Lower leg skin (tissue), 4 donors: ENCODE measurements at regions not wholly inside any gene's neighbourhood (a gene's known extent, or its start where the extent isn't known, plus 50 kb on each side); places are given as distances from the start of the nearest gene placed in this dataset.

Experiments
- DNase-seq, 2 donors: peaks; one replicate each; pipeline ENCODE4 v3.0.0-alpha.2; 2019; ENCODE audit warnings: low spot score in 2 of 2
- H3K4me3 ChIP-seq: fragments of 200-600 bp; sonication (generic); 2 replicates; pipeline ENCODE4 v1.5.1; 2017; ENCODE audit warnings: mild to moderate bottlenecking, low read depth; ENCODE audit not compliant: poor library complexity, severe bottlenecking
- CTCF ChIP-seq, 3 donors: fragments of 450-650 bp; IDR thresholded peaks; one replicate each; pipeline ENCODE4 v1.5.1; 2016; ENCODE audit warnings: antibody characterized with exemption in 3 of 3, mild to moderate bottlenecking in 3 of 3, moderate library complexity in 2 of 3
- POLR2A ChIP-seq, 2 donors: fragments of 450-650 bp; IDR thresholded peaks; one replicate each; pipeline ENCODE4 v1.6.1; 2016 to 2017; ENCODE audit warnings: antibody characterized with exemption in 2 of 2, mild to moderate bottlenecking in 1 of 2, moderate library complexity in 1 of 2
- WGBS, 2 donors: methylation state at CpG; one replicate each; pipeline ENCODE4 v1.1.5; 2018; 5-methylcytosine and 5-hydroxymethylcytosine counted together
- intact Hi-C: fragments of 100-400 bp; cut with DNase I; formaldehyde crosslinking; loops from one replicate; pipeline ENCODE4 v1.15.0; 2023; ENCODE audit warnings: low total_unique reads

GRCh38 chr9:100774962-100775361 is 197.1 kb downstream of the CAVIN4 start:
- 24 to 60% methylated on average over 1 of the region's 1 CpG for WGBS, 2 donors

DNA sequence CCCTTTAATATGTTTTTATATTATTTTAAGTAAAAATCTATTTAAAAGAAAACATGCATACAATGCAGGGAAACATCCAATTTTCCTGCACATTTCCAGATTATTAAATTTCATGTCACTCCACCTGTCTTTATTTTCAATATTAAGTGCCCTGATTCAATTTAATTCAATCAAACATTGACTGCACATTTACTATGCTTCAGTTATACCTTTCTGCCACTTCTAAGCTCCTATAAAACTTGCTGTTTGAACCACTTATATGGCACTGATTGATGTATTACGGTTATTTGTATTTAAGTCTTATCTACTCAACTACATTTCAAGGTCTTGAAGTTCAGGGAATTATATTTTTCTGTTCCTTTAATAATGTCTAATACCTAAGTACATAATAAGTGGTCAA is 198.0 kb downstream of the CAVIN4 start:
- intact Hi-C loops: no loop called here
- 89 to 97% methylated on average over 1 of the region's 1 CpG for WGBS, 2 donors
- no peak for DNase-seq
- no peak for TF ChIP-seq CTCF (IDR thresholded peaks at IDR 0.05)
- TF ChIP-seq POLR2A (IDR thresholded peaks at IDR 0.05): no peak
- no peak overlapping the region for H3K4me3 ChIP-seq

More at GRCh38 chr9:100774962-100775361, 197.1 kb downstream of the CAVIN4 start:
- no peak overlapping the region for H3K4me3 ChIP-seq
- no peak for DNase-seq
- intact Hi-C loops: no loop called here
- no peak for TF ChIP-seq POLR2A (IDR thresholded peaks at IDR 0.05)
- TF ChIP-seq CTCF (IDR thresholded peaks at IDR 0.05): no peak

GRCh38 chr9:100784755-100785154 is 206.9 kb downstream of the CAVIN4 start:
- WGBS, 2 donors: 67 to 70% methylated on average over 1 of the region's 1 CpG
- intact Hi-C loops: no loop called here
- H3K4me3 ChIP-seq: no peak overlapping the region
- DNase-seq: no peak
- no peak for TF ChIP-seq POLR2A (IDR thresholded peaks at IDR 0.05)
- TF ChIP-seq CTCF (IDR thresholded peaks at IDR 0.05): no peak

DNA sequence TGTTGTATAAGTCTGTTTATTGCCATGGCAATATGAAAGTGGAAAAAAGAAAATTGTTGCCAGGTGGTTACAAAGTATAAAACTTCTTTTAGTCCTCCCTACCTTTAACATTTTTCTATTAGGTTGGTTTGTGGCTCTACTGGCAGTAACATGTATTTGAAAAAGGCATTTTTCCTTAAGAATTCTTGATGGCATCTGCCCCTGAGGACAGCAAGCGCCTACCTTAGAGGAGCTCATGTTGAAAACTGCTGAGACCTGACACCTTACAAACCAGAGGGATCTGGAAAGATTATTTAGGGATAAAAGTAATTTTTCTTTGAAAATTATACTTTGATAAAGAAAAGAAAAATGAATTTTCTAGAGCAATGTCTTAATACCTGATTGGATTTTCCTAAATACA is 208.1 kb downstream of the CAVIN4 start:
- H3K4me3 ChIP-seq: no peak overlapping the region
- intact Hi-C loops: no loop called here
- 58 to 66% methylated on average over 1 of the region's 1 CpG for WGBS, 2 donors
- TF ChIP-seq CTCF (IDR thresholded peaks at IDR 0.05) (no peak), POLR2A (IDR thresholded peaks at IDR 0.05) (no peak)
- no peak for DNase-seq

- no peak overlapping the region for H3K4me3 ChIP-seq
- intact Hi-C loops: no loop called here
- 85 to 88% methylated on average over 5 of the region's 5 CpGs for WGBS, 2 donors
- DNase-seq: no peak
- TF ChIP-seq CTCF (IDR thresholded peaks at IDR 0.05) (no peak), POLR2A (IDR thresholded peaks at IDR 0.05) (no peak)
Observed at GRCh38 chr9:100794738-100795269, 216.9 kb downstream of the CAVIN4 start.

- intact Hi-C loops: no loop called here
- DNase-seq: no peak
- WGBS, 2 donors: 29 to 31% methylated on average over 2 of the region's 2 CpGs
- H3K4me3 ChIP-seq: no peak overlapping the region
- no peak for TF ChIP-seq CTCF (IDR thresholded peaks at IDR 0.05)
- TF ChIP-seq POLR2A (IDR thresholded peaks at IDR 0.05): no peak
Observed at GRCh38 chr9:100803956-100804355, 224.6 kb upstream of the PLPPR1 start.
